Loucy (cell line): ENCODE measurements at regions not wholly inside any gene's neighbourhood (a gene's known extent, or its start where the extent isn't known, plus 50 kb on each side); places are given as distances from the start of the nearest gene placed in this dataset.
"Not testable (repeated sequence)": the region's sequence is repeated elsewhere in the genome, so short reads cannot be mapped to it uniquely, and the experiment has no call there.

Experiments used
- H2AFZ ChIP-seq: fragments of 200-600 bp; sonication (generic); 2 replicates; pipeline ENCODE4 v1.6.0; 2016; ENCODE audit warnings: antibody characterized with exemption, mild to moderate bottlenecking, low read length, moderate library complexity
- H3F3A ChIP-seq: fragments of 200-600 bp; 2 replicates; pipeline ENCODE4 v1.6.0; 2016; ENCODE audit warnings: antibody characterized with exemption, low read depth, mild to moderate bottlenecking
- H3K27me3 ChIP-seq: fragments of 200-600 bp; sonication (generic); 2 replicates; pipeline ENCODE4 v1.6.1; 2014; ENCODE audit warnings: low read length, mild to moderate bottlenecking; ENCODE audit not compliant: insufficient read depth, poor library complexity, severe bottlenecking
- H3K36me3 ChIP-seq: fragments of 200-600 bp; sonication (generic); 2 replicates; pipeline ENCODE4 v1.6.1; 2016; ENCODE audit warnings: low read length; ENCODE audit not compliant: insufficient read depth
- H3K4me1 ChIP-seq: fragments of 200-600 bp; sonication (generic); 2 replicates; pipeline ENCODE4 v1.5.1; 2014; ENCODE audit warnings: low read length, mild to moderate bottlenecking; ENCODE audit not compliant: insufficient read depth, poor library complexity, severe bottlenecking
- H3K4me2 ChIP-seq: fragments of 200-600 bp; sonication (generic); 2 replicates; pipeline ENCODE4 v1.6.0; 2014; ENCODE audit warnings: antibody characterized with exemption, low read length, low read depth, mild to moderate bottlenecking; ENCODE audit not compliant: poor library complexity, severe bottlenecking
- H3K4me3 ChIP-seq: fragments of 200-600 bp; sonication (generic); 2 replicates; pipeline ENCODE4 v1.5.1; 2014; ENCODE audit warnings: low read length, mild to moderate bottlenecking, mixed read lengths; ENCODE audit not compliant: poor library complexity, severe bottlenecking
- H3K79me2 ChIP-seq: fragments of 200-600 bp; sonication (generic); 2 replicates; pipeline ENCODE4 v1.6.1; 2014; ENCODE audit warnings: low read length; ENCODE audit not compliant: insufficient read depth
- H3K9ac ChIP-seq: fragments of 200-600 bp; sonication (generic); 2 replicates; pipeline ENCODE4 v1.6.0; 2014; ENCODE audit warnings: mild to moderate bottlenecking, low read depth, low read length, moderate library complexity; ENCODE audit not compliant: poor library complexity, severe bottlenecking
- H3K9me2 ChIP-seq: fragments of 200-600 bp; sonication (generic); replicated peaks from 2 replicates; pipeline ENCODE4 v1.6.1; 2016; ENCODE audit warnings: low read depth, low read length, mixed read lengths
- H3K9me3 ChIP-seq: fragments of 200-600 bp; sonication (generic); 2 replicates; pipeline ENCODE4 v1.6.1; 2014; ENCODE audit warnings: mild to moderate bottlenecking, antibody characterized with exemption, low read length, low read depth; ENCODE audit not compliant: insufficient read depth
- H4K20me1 ChIP-seq: fragments of 200-600 bp; sonication (generic); 2 replicates; pipeline ENCODE4 v1.6.0; 2014; ENCODE audit warnings: antibody characterized with exemption, low read length, mild to moderate bottlenecking; ENCODE audit not compliant: insufficient read depth, poor library complexity, severe bottlenecking
- CTCF ChIP-seq: fragments of 200-600 bp; sonication (generic); conservative IDR thresholded peaks from 2 replicates; pipeline ENCODE4 v1.5.1; 2014; ENCODE audit warnings: mild to moderate bottlenecking, antibody characterized with exemption, low read length
- EZH2phosphoT487 ChIP-seq: fragments of 200-600 bp; IDR thresholded peaks from 2 replicates; pipeline ENCODE4 v1.6.1; 2018; ENCODE audit warnings: antibody characterized with exemption, mild to moderate bottlenecking, moderate library complexity, borderline replicate concordance

DNA sequence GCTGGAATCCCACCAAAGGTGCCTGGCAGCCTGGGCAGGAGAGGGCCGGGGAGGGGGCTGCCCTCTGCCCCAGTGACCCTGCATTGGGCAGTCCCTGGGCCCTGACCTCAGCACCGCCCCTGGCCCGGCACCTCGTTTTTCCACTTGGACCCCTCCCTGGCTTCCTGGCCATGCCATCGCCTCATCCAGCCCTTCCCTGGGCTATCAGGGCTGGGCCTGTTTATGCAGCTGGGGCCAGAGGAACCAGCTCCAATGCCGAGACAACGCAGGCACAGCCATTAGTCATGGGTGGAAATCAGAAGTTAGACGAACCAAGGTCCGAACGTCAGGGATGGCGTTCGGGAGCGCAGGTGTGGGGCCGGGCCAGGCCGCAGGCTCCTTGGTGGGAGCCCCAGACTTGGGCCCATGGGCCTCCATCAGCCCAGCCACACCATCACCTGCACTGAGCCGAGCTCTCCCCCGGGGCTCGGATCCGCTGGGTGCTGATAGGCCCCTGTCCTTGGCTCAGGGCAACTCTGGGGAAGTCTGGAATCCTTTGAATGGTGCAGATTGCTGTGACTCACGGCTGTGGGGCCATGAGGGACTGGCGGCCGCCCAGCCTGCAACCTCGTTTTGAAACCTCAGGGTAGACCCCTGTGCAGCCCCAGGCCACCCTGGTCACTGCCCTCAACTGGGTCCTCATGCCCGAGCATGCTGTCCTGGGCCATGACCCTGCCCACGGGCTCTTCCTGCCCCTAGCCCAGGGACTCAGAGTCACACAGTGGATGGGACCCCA is 169.4 kb downstream of the KIF26A start:
- no peaks in the 10 kb centered on the region for H3K9me2 ChIP-seq
- peaks cover 11% of the 10 kb centered on the region; the same call in 1 of the 2 replicates for H3K9me3 ChIP-seq
- no peak overlapping the region for H3K4me2 ChIP-seq
- H4K20me1 ChIP-seq, result no peaks in the 10 kb centered on the region
- no peak overlapping the region for H2AFZ ChIP-seq
- H3K9ac ChIP-seq, result no peak overlapping the region
- H3K79me2 ChIP-seq, result no peaks in the 10 kb centered on the region
- no peaks in the 10 kb centered on the region for H3K27me3 ChIP-seq
- H3K4me1 ChIP-seq, result no peaks in the 10 kb centered on the region
- no peaks in the 10 kb centered on the region for H3K36me3 ChIP-seq
- no peak for TF ChIP-seq EZH2phosphoT487
- TF ChIP-seq CTCF, result no peak
- H3K4me3 ChIP-seq, result no peak overlapping the region
- H3F3A ChIP-seq, result no peaks in the 10 kb centered on the region

GRCh38 chr14:104308534-104308933 is 170.1 kb downstream of the KIF26A start:
- H3K4me2 ChIP-seq, H3K79me2 ChIP-seq, H2AFZ ChIP-seq, H3K36me3 ChIP-seq, H3K9me2 ChIP-seq, H3K4me1 ChIP-seq, H3K9ac ChIP-seq, H3K27me3 ChIP-seq, H4K20me1 ChIP-seq, H3F3A ChIP-seq, H3K4me3 ChIP-seq: not testable (repeated sequence)
- H3K9me3 ChIP-seq, result peaks cover 11% of the 10 kb centered on the region; the same call in 1 of the 2 replicates

- Histone ChIP-seq H3K27me3 (no peaks in the 10 kb centered on the region), H3K36me3 (no peaks in the 10 kb centered on the region), H3F3A (no peaks in the 10 kb centered on the region), H3K9ac (no peak overlapping the region), H3K4me2 (no peak overlapping the region), H3K79me2 (no peaks in the 10 kb centered on the region), H3K4me1 (no peaks in the 10 kb centered on the region), H3K9me2 (no peaks in the 10 kb centered on the region), H2AFZ (no peak overlapping the region), H3K9me3 (peaks cover 11% of the 10 kb centered on the region; the same call in 1 of the 2 replicates), H4K20me1 (no peaks in the 10 kb centered on the region), H3K4me3 (no peak overlapping the region)
- TF ChIP-seq EZH2phosphoT487 (no peak), CTCF (no peak)
Observed at GRCh38 chr14:104309657-104310369, 171.4 kb downstream of the KIF26A start.
